Esophagus squamous epithelium (tissue), 4 donors: ENCODE measurements at regions not wholly inside any gene's neighbourhood (a gene's known extent, or its start where the extent isn't known, plus 50 kb on each side); places are given as distances from the start of the nearest gene placed in this dataset.

Experiments
- CTCF ChIP-seq, 6 experiments: fragments of 450-650 bp in 4 of 6; fragments of 200-600 bp in 2 of 6; sonication (generic) in 2 of 6; IDR thresholded peaks; one replicate each; pipeline ENCODE4 v1.5.1; 2016 to 2019; ENCODE audit warnings: antibody characterized with exemption in 6 of 6, mild to moderate bottlenecking in 4 of 6, moderate library complexity in 4 of 6
- POLR2A ChIP-seq, 4 donors: fragments of 450-650 bp; IDR thresholded peaks; one replicate each; pipeline ENCODE4 v1.6.1; 2017; ENCODE audit warnings: antibody characterized with exemption in 4 of 4, mild to moderate bottlenecking in 4 of 4, moderate library complexity in 3 of 4

GRCh38 chr11:11108026-11108425 lies 245.0 kb downstream of the CSNK2A3 start:
- TF ChIP-seq CTCF (IDR thresholded peaks at IDR 0.05) (no peak), POLR2A (IDR thresholded peaks at IDR 0.05) (no peak)
